DOHH2 (cell line): ENCODE measurements at regions not wholly inside any gene's neighbourhood (a gene's known extent, or its start where the extent isn't known, plus 50 kb on each side); places are given as distances from the start of the nearest gene placed in this dataset.

ENCODE experiments used
- H3F3A ChIP-seq: fragments of 200-600 bp; sonication (generic), shearing (Covaris generic); 2 replicates; pipeline ENCODE4 v1.6.0; 2016; ENCODE audit warnings: antibody characterized with exemption, mild to moderate bottlenecking; ENCODE audit not compliant: control insufficient read depth, insufficient read depth
- H3K27ac ChIP-seq: fragments of 200-600 bp; sonication (generic); 2 replicates; pipeline ENCODE4 v1.5.1; 2014; ENCODE audit warnings: low read depth, mild to moderate bottlenecking, low read length, moderate library complexity
- H3K27me3 ChIP-seq: fragments of 200-600 bp; sonication (generic); 2 replicates; pipeline ENCODE4 v1.6.1; 2014; ENCODE audit warnings: mild to moderate bottlenecking, low read length, mixed read lengths; ENCODE audit not compliant: control insufficient read depth
- H3K36me3 ChIP-seq: fragments of 200-600 bp; sonication (generic); 2 replicates; pipeline ENCODE4 v1.6.1; 2014; ENCODE audit warnings: mild to moderate bottlenecking, low read length, moderate library complexity, mixed read lengths; ENCODE audit not compliant: control insufficient read depth
- H3K4me1 ChIP-seq: fragments of 200-600 bp; sonication (generic); 2 replicates; pipeline ENCODE4 v1.6.1; 2014; ENCODE audit warnings: mild to moderate bottlenecking, low read length, mixed read lengths; ENCODE audit not compliant: control insufficient read depth
- H3K4me2 ChIP-seq: fragments of 200-600 bp; sonication (generic); 2 replicates; pipeline ENCODE4 v1.6.0; 2014; ENCODE audit warnings: mild to moderate bottlenecking, low read length, moderate library complexity
- H3K4me3 ChIP-seq: fragments of 200-600 bp; sonication (generic); 2 replicates; pipeline ENCODE4 v1.5.1; 2014; ENCODE audit warnings: mild to moderate bottlenecking, low read length, mixed read lengths
- H3K79me2 ChIP-seq: fragments of 200-600 bp; sonication (generic); 2 replicates; pipeline ENCODE4 v1.6.1; 2014; ENCODE audit warnings: mild to moderate bottlenecking, low read length, mixed read lengths; ENCODE audit not compliant: control insufficient read depth
- H3K9me2 ChIP-seq: fragments of 200-600 bp; sonication (generic); replicated peaks from 2 replicates; pipeline ENCODE4 v1.6.1; 2014; ENCODE audit warnings: mild to moderate bottlenecking, low read length, mixed read lengths; ENCODE audit not compliant: control insufficient read depth
- H3K9me3 ChIP-seq: fragments of 200-600 bp; sonication (generic); 2 replicates; pipeline ENCODE4 v1.6.1; 2014; ENCODE audit warnings: antibody characterized with exemption, low read length, mixed read lengths; ENCODE audit not compliant: control insufficient read depth, insufficient read depth
- H4K20me1 ChIP-seq: fragments of 200-600 bp; sonication (generic); 2 replicates; pipeline ENCODE4 v1.6.0; 2014; ENCODE audit warnings: low read depth, mild to moderate bottlenecking, antibody characterized with exemption, low read length, moderate library complexity; ENCODE audit not compliant: control insufficient read depth, insufficient read depth
- CTCF ChIP-seq: fragments of 200-600 bp; sonication (generic); IDR thresholded peaks from one replicate; pipeline ENCODE4 v1.5.1; 2014; ENCODE audit warnings: antibody characterized with exemption, mild to moderate bottlenecking, low read depth, low read length; ENCODE audit not compliant: poor library complexity, severe bottlenecking
- EZH2phosphoT487 ChIP-seq: fragments of 200-600 bp; sonication (generic); IDR thresholded peaks from 2 replicates; pipeline ENCODE4 v1.6.1; 2017; ENCODE audit warnings: borderline replicate concordance, mild to moderate bottlenecking, antibody characterized with exemption, low read length, moderate library complexity, mixed read lengths

GRCh38 chr10:111221682-111222480 is 145.1 kb downstream of the ADRA2A start:
- Histone ChIP-seq H3K27me3 (no peaks in the 10 kb centered on the region; the same call in 1 of the 2 replicates), H3K9me2 (no peaks in the 10 kb centered on the region), H3K27ac (no peak overlapping the region), H3K9me3 (no peaks in the 10 kb centered on the region), H3F3A (no peaks in the 10 kb centered on the region), H3K36me3 (no peaks in the 10 kb centered on the region), H3K4me2 (no peak overlapping the region), H3K4me1 (no peaks in the 10 kb centered on the region), H3K79me2 (no peaks in the 10 kb centered on the region), H4K20me1 (no peaks in the 10 kb centered on the region), H3K4me3 (no peak overlapping the region)
- TF ChIP-seq CTCF (no peak), EZH2phosphoT487 (no peak)

GRCh38 chr10:111222961-111223360 is 146.1 kb downstream of the ADRA2A start:
- Histone ChIP-seq H4K20me1 (no peaks in the 10 kb centered on the region), H3K9me3 (no peaks in the 10 kb centered on the region), H3K27me3 (no peaks in the 10 kb centered on the region; the same call in 1 of the 2 replicates), H3K4me3 (no peak overlapping the region), H3K4me1 (no peaks in the 10 kb centered on the region), H3K79me2 (no peaks in the 10 kb centered on the region), H3K4me2 (no peak overlapping the region), H3K27ac (no peak overlapping the region), H3K36me3 (no peaks in the 10 kb centered on the region), H3K9me2 (no peaks in the 10 kb centered on the region), H3F3A (no peaks in the 10 kb centered on the region)
- TF ChIP-seq EZH2phosphoT487, result no peak
- TF ChIP-seq CTCF, result no peak

GRCh38 chr10:111231779-111232178 is 154.9 kb downstream of the ADRA2A start:
- no peaks in the 10 kb centered on the region for H3F3A ChIP-seq
- no peak overlapping the region for H3K27ac ChIP-seq
- H3K4me3 ChIP-seq, result no peak overlapping the region
- no peak overlapping the region for H3K4me2 ChIP-seq
- no peaks in the 10 kb centered on the region for H3K4me1 ChIP-seq
- H3K9me3 ChIP-seq, result no peaks in the 10 kb centered on the region
- no peaks in the 10 kb centered on the region for H3K27me3 ChIP-seq
- no peaks in the 10 kb centered on the region for H3K79me2 ChIP-seq
- no peaks in the 10 kb centered on the region for H3K36me3 ChIP-seq
- no peak for TF ChIP-seq EZH2phosphoT487
- TF ChIP-seq CTCF, result no peak
- H3K9me2 ChIP-seq, result no peaks in the 10 kb centered on the region
- H4K20me1 ChIP-seq, result no peaks in the 10 kb centered on the region
